A549 (cell line): ENCODE measurements at regions not wholly inside any gene's neighbourhood (a gene's known extent, or its start where the extent isn't known, plus 50 kb on each side); places are given as distances from the start of the nearest gene placed in this dataset.

Experiments used
- CHD2 ChIP-seq: fragments of 150-350 bp; IDR thresholded peaks from 2 replicates; pipeline ENCODE4 v1.6.1; 2014; ENCODE audit warnings: low read length; ENCODE audit not compliant: partially characterized antibody
- CTCF ChIP-seq: fragments of >200 bp; sonication (Bioruptor Twin); formaldehyde crosslinking; IDR thresholded peaks from 3 replicates; pipeline ENCODE4 v1.5.1; 2016
- EP300 ChIP-seq, 2 experiments: fragments of >200 bp; sonication (Bioruptor Twin); formaldehyde crosslinking; IDR thresholded peaks; 2 replicates in 1 of 2; 3 replicates in 1 of 2; pipeline ENCODE4 v1.6.1; 2016 to 2017
- HDAC2 ChIP-seq: fragments of 200-600 bp; sonication (generic); IDR thresholded peaks from 2 replicates; pipeline ENCODE4 v1.6.1; 2016
- JUNB ChIP-seq: fragments of >200 bp; sonication (Bioruptor Twin); formaldehyde crosslinking; IDR thresholded peaks from 2 replicates; pipeline ENCODE4 v1.6.1; 2016
- PBX3 ChIP-seq: IDR thresholded peaks from 2 replicates; pipeline ENCODE4 v1.6.1; 2012
- POLR2A ChIP-seq: IDR thresholded peaks from 2 replicates; pipeline ENCODE4 v1.6.1; 2012; ENCODE audit warnings: mild to moderate bottlenecking, low read length
- RFX5 ChIP-seq: fragments of 450-650 bp; IDR thresholded peaks from 2 replicates; pipeline ENCODE4 v1.7.1; 2014; ENCODE audit warnings: antibody characterized with exemption, mild to moderate bottlenecking, moderate library complexity
- SMC3 ChIP-seq: fragments of >200 bp; sonication (Bioruptor Twin); formaldehyde crosslinking; IDR thresholded peaks from 3 replicates; pipeline ENCODE4 v1.6.1; 2018; ENCODE audit warnings: inconsistent platforms
- ZC3H11A ChIP-seq: fragments of 450-650 bp; IDR thresholded peaks from 2 replicates; pipeline ENCODE4 v1.6.1; 2014; ENCODE audit warnings: antibody characterized with exemption, mild to moderate bottlenecking
- TF ChIP-seq, protein P1 (sequence below): IDR thresholded peaks from 2 replicates; pipeline ENCODE4 v1.6.1; 2012

- TF ChIP-seq EP300 (IDR thresholded peaks at IDR 0.05) (no peak), SMC3 (no peak), CTCF (no peak), HDAC2 (no peak), CHD2 (no peak), RFX5 (no peak), PBX3 (no peak), POLR2A (no peak), ZC3H11A (no peak), JUNB (no peak)
- TF ChIP-seq, protein P1, sequence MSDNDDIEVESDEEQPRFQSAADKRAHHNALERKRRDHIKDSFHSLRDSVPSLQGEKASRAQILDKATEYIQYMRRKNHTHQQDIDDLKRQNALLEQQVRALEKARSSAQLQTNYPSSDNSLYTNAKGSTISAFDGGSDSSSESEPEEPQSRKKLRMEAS, result no peak
Observed at GRCh38 chr6:132114201-132114825, 163.1 kb upstream of the CCN2 start.
